HEK293 (cell line): ENCODE measurements at regions not wholly inside any gene's neighbourhood (a gene's known extent, or its start where the extent isn't known, plus 50 kb on each side); places are given as distances from the start of the nearest gene placed in this dataset.

Experiments
- CTCF ChIA-PET: fragments of 350-600 bp; formaldehyde crosslinking; extraction: SDS; loops from one replicate; lab custom pipeline; 2021; ENCODE audit warnings: antibody characterized with exemption; lab: Yijun Ruan, JAX
- POLR2A ChIA-PET: fragments of 300-600 bp; formaldehyde crosslinking; extraction: SDS; loops from one replicate; lab custom pipeline; 2020; ENCODE audit warnings: antibody characterized with exemption, inconsistent platforms; lab: Yijun Ruan, JAX
- H3K27ac ChIP-seq: fragments of 200-500 bp; sonication (Bioruptor generic); 2 replicates; pipeline ENCODE4 v1.5.1; 2014; ENCODE audit warnings: low read depth, low read length, control low read depth, inconsistent platforms; ENCODE audit errors: extremely low read depth
- H3K36me3 ChIP-seq, 2 experiments: fragments of 200-500 bp in 1 of 2; sonication (Bioruptor generic) in 1 of 2; 1 replicate in 1 of 2; 2 replicates in 1 of 2; pipeline ENCODE4 v1.5.1; 2014 to 2017; ENCODE audit warnings: inconsistent platforms in 2 of 2, low read length in 2 of 2; ENCODE audit not compliant: control insufficient read depth in 2 of 2, insufficient read depth in 1 of 2
- H3K4me1 ChIP-seq: fragments of 200-500 bp; sonication (Bioruptor generic); 2 replicates; pipeline ENCODE4 v1.5.1; 2014; ENCODE audit warnings: mild to moderate bottlenecking, low read length, inconsistent platforms; ENCODE audit not compliant: control insufficient read depth, insufficient read depth
- H3K4me3 ChIP-seq: 2 replicates; pipeline ENCODE4 v1.5.1; 2011; ENCODE audit warnings: low read depth, mild to moderate bottlenecking, control low read depth, low read length, moderate library complexity
- H3K9me3 ChIP-seq: fragments of 200-500 bp; sonication (Bioruptor generic); 2 replicates; pipeline ENCODE4 v1.5.1; 2014; ENCODE audit warnings: low read depth, low read length, inconsistent platforms; ENCODE audit not compliant: control insufficient read depth, insufficient read depth
- IKZF3 ChIP-seq: fragments of 450-650 bp; IDR thresholded peaks from 2 replicates; pipeline ENCODE4 v1.5.0; 2018; ENCODE audit warnings: missing biosample characterization, mild to moderate bottlenecking, missing genetic modification characterization, moderate library complexity
- SETDB1 ChIP-seq: IDR thresholded peaks from one replicate; pipeline ENCODE4 v1.6.1; 2017; ENCODE audit warnings: mild to moderate bottlenecking, low read length, moderate library complexity, mixed read lengths; ENCODE audit not compliant: insufficient read length
- TCF7L2 ChIP-seq: IDR thresholded peaks from 2 replicates; pipeline ENCODE4 v1.6.1; 2011; ENCODE audit warnings: low read depth, mild to moderate bottlenecking, inconsistent platforms, low read length, moderate library complexity, borderline replicate concordance
- ZFHX2 ChIP-seq: fragments of 450-650 bp; formaldehyde crosslinking; conservative IDR thresholded peaks from 2 replicates; pipeline ENCODE4 v1.5.1; 2016; ENCODE audit warnings: missing biosample characterization, missing genetic modification characterization
- ZNF155 ChIP-seq: fragments of 450-650 bp; formaldehyde crosslinking; IDR thresholded peaks from 2 replicates; pipeline ENCODE4 v1.5.1; 2016; ENCODE audit warnings: missing biosample characterization, missing genetic modification characterization
- ZNF239 ChIP-seq: fragments of 450-650 bp; formaldehyde crosslinking; IDR thresholded peaks from 2 replicates; pipeline ENCODE4 v1.5.1; 2016; ENCODE audit warnings: missing biosample characterization, missing genetic modification characterization
- ZNF266 ChIP-seq: fragments of 450-650 bp; formaldehyde crosslinking; IDR thresholded peaks from 2 replicates; pipeline ENCODE4 v1.5.1; 2016; ENCODE audit warnings: missing biosample characterization, missing genetic modification characterization, low read depth
- ZNF341 ChIP-seq: fragments of 450-650 bp; formaldehyde crosslinking; IDR thresholded peaks from 2 replicates; pipeline ENCODE4; 2016; ENCODE audit warnings: low read depth, missing biosample characterization, missing genetic modification characterization
- ZNF354C ChIP-seq: fragments of 450-650 bp; formaldehyde crosslinking; IDR thresholded peaks from 2 replicates; pipeline ENCODE4 v1.5.1; 2016; ENCODE audit warnings: missing biosample characterization, missing genetic modification characterization, low read depth, borderline replicate concordance
- ZNF37A ChIP-seq: fragments of 450-650 bp; IDR thresholded peaks from 2 replicates; pipeline ENCODE4 v1.5.1; 2018; ENCODE audit warnings: missing biosample characterization, missing genetic modification characterization
- ZNF530 ChIP-seq: fragments of 450-650 bp; formaldehyde crosslinking; IDR thresholded peaks from 2 replicates; pipeline ENCODE4 v1.5.1; 2016; ENCODE audit warnings: low read depth, missing biosample characterization, missing genetic modification characterization
- ZNF560 ChIP-seq: fragments of 450-650 bp; formaldehyde crosslinking; IDR thresholded peaks from 2 replicates; pipeline ENCODE4 v1.5.1; 2017; ENCODE audit warnings: missing biosample characterization, missing genetic modification characterization, borderline replicate concordance
- ZNF624 ChIP-seq: fragments of 450-650 bp; formaldehyde crosslinking; IDR thresholded peaks from 2 replicates; pipeline ENCODE4 v1.5.1; 2017; ENCODE audit warnings: missing biosample characterization, missing genetic modification characterization
- ZNF645 ChIP-seq: fragments of 450-650 bp; formaldehyde crosslinking; IDR thresholded peaks from 2 replicates; pipeline ENCODE4; 2016; ENCODE audit warnings: missing biosample characterization, missing genetic modification characterization
- ZNF677 ChIP-seq: fragments of 450-650 bp; IDR thresholded peaks from 2 replicates; pipeline ENCODE4 v1.5.0; 2018; ENCODE audit warnings: missing biosample characterization, mild to moderate bottlenecking, missing genetic modification characterization, moderate library complexity
- ZNF76 ChIP-seq: fragments of 450-650 bp; formaldehyde crosslinking; IDR thresholded peaks from 2 replicates; pipeline ENCODE4; 2016; ENCODE audit warnings: low read depth, missing biosample characterization, missing genetic modification characterization, borderline replicate concordance
- ZNF791 ChIP-seq: fragments of 450-650 bp; formaldehyde crosslinking; IDR thresholded peaks from 2 replicates; pipeline ENCODE4 v1.5.1; 2016; ENCODE audit warnings: missing biosample characterization, missing genetic modification characterization
- TF ChIP-seq, protein P1 (sequence below): fragments of 450-650 bp; formaldehyde crosslinking; IDR thresholded peaks from 2 replicates; pipeline ENCODE4 v1.5.1; 2016; ENCODE audit warnings: missing biosample characterization, missing genetic modification characterization
- TF ChIP-seq, protein P2 (sequence below): fragments of 450-650 bp; formaldehyde crosslinking; IDR thresholded peaks from 2 replicates; pipeline ENCODE4 v1.5.1; 2016; ENCODE audit warnings: missing biosample characterization, missing genetic modification characterization

GRCh38 chr7:131737746-131738465 lies 181.5 kb upstream of the PODXL start:
- ChIA-PET POLR2A (no interaction called here), CTCF (no interaction called here)
- H3K9me3 ChIP-seq, result no peaks in the 10 kb centered on the region
- H3K27ac ChIP-seq, result no peak overlapping the region
- H3K4me1 ChIP-seq, result no peaks in the 10 kb centered on the region
- no peak for TF ChIP-seq ZNF76 (tag by site-specific recombination)
- no peak for TF ChIP-seq SETDB1
- TF ChIP-seq ZNF354C (tag by site-specific recombination), result no peak
- no peak for TF ChIP-seq IKZF3 (tag by site-specific recombination)
- TF ChIP-seq, protein P1, sequence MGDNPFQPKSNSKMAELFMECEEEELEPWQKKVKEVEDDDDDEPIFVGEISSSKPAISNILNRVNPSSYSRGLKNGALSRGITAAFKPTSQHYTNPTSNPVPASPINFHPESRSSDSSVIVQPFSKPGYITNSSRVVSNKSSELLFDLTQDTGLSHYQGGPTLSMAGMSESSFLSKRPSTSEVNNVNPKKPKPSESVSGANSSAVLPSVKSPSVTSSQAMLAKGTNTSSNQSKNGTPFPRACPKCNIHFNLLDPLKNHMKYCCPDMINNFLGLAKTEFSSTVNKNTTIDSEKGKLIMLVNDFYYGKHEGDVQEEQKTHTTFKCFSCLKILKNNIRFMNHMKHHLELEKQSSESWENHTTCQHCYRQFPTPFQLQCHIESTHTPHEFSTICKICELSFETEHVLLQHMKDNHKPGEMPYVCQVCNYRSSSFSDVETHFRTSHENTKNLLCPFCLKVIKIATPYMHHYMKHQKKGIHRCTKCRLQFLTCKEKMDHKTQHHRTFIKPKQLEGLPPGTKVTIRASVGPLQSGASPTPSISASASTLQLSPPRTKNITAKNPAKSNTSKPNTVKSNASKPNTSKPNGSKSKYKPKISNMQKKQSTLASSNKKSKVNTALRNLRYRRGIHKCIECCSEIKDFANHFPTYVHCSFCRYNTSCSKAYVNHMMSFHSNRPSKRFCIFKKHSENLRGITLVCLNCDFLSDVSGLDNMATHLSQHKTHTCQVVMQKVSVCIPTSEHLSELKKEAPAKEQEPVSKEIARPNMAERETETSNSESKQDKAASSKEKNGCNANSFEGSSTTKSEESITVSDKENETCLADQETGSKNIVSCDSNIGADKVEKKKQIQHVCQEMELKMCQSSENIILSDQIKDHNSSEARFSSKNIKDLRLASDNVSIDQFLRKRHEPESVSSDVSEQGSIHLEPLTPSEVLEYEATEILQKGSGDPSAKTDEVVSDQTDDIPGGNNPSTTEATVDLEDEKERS (tag by site-specific recombination), result no peak
- TF ChIP-seq ZNF560 (tag by site-specific recombination), result no peak
- TF ChIP-seq TCF7L2, result no peak
- no peak for TF ChIP-seq ZFHX2 (tag by site-specific recombination)
- no peak for TF ChIP-seq ZNF37A (tag by site-specific recombination)
- no peak for TF ChIP-seq ZNF645 (tag by site-specific recombination)
- TF ChIP-seq ZNF791 (tag by site-specific recombination), result no peak
- TF ChIP-seq ZNF239, result no peak
- TF ChIP-seq ZNF624 (tag by site-specific recombination), result no peak
- TF ChIP-seq, protein P2, sequence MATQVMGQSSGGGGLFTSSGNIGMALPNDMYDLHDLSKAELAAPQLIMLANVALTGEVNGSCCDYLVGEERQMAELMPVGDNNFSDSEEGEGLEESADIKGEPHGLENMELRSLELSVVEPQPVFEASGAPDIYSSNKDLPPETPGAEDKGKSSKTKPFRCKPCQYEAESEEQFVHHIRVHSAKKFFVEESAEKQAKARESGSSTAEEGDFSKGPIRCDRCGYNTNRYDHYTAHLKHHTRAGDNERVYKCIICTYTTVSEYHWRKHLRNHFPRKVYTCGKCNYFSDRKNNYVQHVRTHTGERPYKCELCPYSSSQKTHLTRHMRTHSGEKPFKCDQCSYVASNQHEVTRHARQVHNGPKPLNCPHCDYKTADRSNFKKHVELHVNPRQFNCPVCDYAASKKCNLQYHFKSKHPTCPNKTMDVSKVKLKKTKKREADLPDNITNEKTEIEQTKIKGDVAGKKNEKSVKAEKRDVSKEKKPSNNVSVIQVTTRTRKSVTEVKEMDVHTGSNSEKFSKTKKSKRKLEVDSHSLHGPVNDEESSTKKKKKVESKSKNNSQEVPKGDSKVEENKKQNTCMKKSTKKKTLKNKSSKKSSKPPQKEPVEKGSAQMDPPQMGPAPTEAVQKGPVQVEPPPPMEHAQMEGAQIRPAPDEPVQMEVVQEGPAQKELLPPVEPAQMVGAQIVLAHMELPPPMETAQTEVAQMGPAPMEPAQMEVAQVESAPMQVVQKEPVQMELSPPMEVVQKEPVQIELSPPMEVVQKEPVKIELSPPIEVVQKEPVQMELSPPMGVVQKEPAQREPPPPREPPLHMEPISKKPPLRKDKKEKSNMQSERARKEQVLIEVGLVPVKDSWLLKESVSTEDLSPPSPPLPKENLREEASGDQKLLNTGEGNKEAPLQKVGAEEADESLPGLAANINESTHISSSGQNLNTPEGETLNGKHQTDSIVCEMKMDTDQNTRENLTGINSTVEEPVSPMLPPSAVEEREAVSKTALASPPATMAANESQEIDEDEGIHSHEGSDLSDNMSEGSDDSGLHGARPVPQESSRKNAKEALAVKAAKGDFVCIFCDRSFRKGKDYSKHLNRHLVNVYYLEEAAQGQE (tag by site-specific recombination), result no peak
- TF ChIP-seq ZNF530 (tag by site-specific recombination), result no peak
- TF ChIP-seq ZNF155 (tag by site-specific recombination), result no peak
- TF ChIP-seq ZNF341 (tag by site-specific recombination), result no peak
- no peak for TF ChIP-seq ZNF677 (tag by site-specific recombination)
- no peak for TF ChIP-seq ZNF266 (tag by site-specific recombination)
- H3K4me3 ChIP-seq, result no peak overlapping the region
- no peaks in the 10 kb centered on the region for H3K36me3 ChIP-seq
